Retinal pigment epithelial cell (primary cell): ENCODE measurements at regions not wholly inside any gene's neighbourhood (a gene's known extent, or its start where the extent isn't known, plus 50 kb on each side); places are given as distances from the start of the nearest gene placed in this dataset.

Source experiments
- DNase-seq: peaks from one replicate; pipeline ENCODE4 v3.0.0-alpha.2; 2010; ENCODE audit warnings: low read depth
- H3K4me3 ChIP-seq: 2 replicates; pipeline ENCODE4 v1.5.1; 2011; ENCODE audit warnings: mild to moderate bottlenecking, low read length, control low read depth, moderate library complexity
- CTCF ChIP-seq: conservative IDR thresholded peaks from 2 replicates; pipeline ENCODE4 v1.5.1; 2011; ENCODE audit warnings: low read depth, low read length, control low read depth, inconsistent platforms

DNA sequence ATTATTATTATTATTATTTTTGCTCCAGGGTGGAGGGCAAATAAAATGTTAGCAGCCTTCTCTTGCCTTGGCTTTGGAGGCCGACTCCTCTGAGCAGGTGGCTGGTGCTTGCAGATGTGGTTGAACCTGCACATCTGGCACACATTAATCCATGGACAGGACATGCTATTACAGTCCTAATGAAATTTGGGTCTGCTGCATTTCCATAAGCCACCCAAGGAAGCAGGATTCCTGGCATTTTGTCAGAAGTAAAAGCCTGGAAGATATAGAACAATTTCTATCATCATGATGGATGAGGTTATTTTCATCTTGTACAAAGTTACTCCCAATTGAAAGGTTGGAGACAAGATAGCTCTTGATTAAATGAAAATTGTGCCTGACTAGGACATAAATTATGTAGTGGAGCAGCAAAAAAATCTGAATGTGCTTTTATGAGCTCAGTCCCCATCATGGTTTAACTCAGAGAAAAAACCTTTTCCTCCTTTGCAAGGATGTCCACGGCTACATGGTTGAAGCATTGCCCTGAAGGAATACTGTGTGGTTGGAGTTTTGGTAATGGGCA lies 130.9 kb upstream of the RGMA start:
- no peak for DNase-seq
- TF ChIP-seq CTCF, result no peak
- no peak overlapping the region for H3K4me3 ChIP-seq

GRCh38 chr15:93217343-93217742 lies 128.3 kb upstream of the RGMA start:
- TF ChIP-seq CTCF, result no peak
- no peak overlapping the region for H3K4me3 ChIP-seq
- no peak for DNase-seq

DNA sequence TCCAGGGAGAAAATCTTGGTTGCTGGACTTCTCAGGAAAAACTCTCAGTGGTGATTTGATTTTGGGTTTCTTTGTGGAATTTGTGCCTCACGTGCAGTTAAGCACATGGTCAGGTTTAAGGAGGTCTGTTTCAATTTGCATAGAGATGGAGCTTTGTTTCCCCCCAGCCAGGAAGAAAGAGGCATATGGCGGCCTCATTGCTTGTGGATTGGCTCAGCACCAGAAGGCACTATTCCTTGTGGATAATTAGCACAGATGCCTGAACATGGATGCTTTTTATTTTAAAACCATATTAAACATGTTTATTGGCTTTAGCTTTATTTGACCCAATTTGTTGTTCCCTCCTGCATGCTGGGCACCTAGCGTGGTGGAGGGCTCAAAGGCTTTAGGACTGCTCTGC lies 125.1 kb upstream of the RGMA start:
- TF ChIP-seq CTCF, result no peak
- DNase-seq, result no peak
- H3K4me3 ChIP-seq, result no peak overlapping the region

DNA sequence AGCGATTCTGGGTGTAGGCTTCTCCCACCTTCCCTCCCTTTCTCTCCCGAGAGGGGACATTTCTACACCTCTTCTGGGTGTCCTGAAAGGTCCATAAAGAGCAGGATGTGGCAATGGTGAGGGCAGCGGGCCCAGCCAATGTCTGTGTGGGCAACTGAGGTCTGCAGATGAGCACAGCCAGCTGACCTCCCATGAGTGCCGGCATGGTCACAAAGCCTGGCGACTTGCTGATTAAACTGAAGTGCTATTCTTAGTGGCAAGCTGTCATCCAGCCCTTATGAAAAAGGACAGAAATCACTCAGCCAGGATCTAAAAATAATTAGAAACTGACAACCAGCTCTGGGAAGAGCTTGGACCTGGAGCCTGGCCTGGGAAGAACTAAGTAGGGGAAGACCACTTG lies 124.3 kb upstream of the RGMA start:
- H3K4me3 ChIP-seq, result no peak overlapping the region
- DNase-seq, result no peak
- TF ChIP-seq CTCF, result no peak

GRCh38 chr15:93212578-93212977 lies 123.6 kb upstream of the RGMA start:
- TF ChIP-seq CTCF, result no peak
- no peak for DNase-seq
- H3K4me3 ChIP-seq, result no peak overlapping the region

GRCh38 chr15:93210995-93211394 lies 122.0 kb upstream of the RGMA start:
- no peak overlapping the region for H3K4me3 ChIP-seq
- no peak for DNase-seq
- TF ChIP-seq CTCF, result no peak

DNA sequence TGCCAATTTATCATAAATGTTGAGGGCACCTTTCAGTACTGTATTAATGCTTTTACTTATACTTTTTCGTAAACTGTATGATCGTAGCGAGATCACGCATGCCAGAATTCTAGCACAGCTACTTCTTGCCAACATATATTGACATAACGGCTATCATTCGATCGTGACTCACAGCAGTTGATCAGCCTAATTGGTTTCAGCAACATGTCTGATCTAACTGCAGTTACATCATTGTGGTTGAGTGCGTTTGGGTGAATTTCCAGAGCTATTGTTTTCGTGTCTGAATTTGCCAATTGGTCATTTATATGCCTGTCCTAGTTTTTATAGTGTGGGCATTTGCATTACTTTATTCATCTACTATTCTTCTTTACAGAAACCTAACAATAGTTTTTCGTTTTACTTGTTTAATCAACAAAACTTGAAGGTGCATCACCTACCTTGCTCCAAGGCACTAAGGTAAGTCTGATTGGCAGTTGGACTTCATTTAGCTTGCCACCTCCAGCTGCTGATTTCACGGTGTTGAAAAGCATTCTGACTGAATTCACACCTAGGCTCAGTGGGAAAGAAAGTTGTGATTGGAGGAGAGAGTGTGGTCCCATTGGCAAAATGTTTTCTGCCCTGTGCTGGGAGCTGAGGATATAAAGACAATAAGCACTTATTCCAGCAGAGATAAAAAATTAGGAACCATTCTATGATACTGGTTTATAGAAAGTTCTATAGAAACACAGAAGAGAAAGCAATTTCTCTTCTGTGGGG lies 120.9 kb upstream of the RGMA start:
- TF ChIP-seq CTCF, result no peak
- no peak overlapping the region for H3K4me3 ChIP-seq
- no peak for DNase-seq
